Skin epidermis (tissue), 12 donors: ENCODE measurements at regions not wholly inside any gene's neighbourhood (a gene's known extent, or its start where the extent isn't known, plus 50 kb on each side); places are given as distances from the start of the nearest gene placed in this dataset.

Source experiments
- H3K27ac ChIP-seq, 21 experiments: fragments of 200-600 bp; sonication (generic) in 11 of 21; one replicate each; pipeline ENCODE4 v1.5.0; 2020; ENCODE audit warnings: mild to moderate bottlenecking in 3 of 21, inconsistent platforms in 2 of 21, moderate library complexity in 2 of 21
- H3K4me3 ChIP-seq, 7 experiments: fragments of 200-600 bp; sonication (generic) in 2 of 7; one replicate each; pipeline ENCODE4 v1.5.0; 2020; ENCODE audit warnings: inconsistent platforms in 2 of 7, mild to moderate bottlenecking in 2 of 7, moderate library complexity in 1 of 7

- H3K27ac ChIP-seq, result no peak overlapping the region
- no peak overlapping the region for H3K4me3 ChIP-seq
Measured at GRCh38 chr3:177514611-177515499, 317.6 kb upstream of the TBL1XR1 start.

- peak overlapping the region in 2 of 21 experiments; percentile 3 to 4 for H3K27ac ChIP-seq
- no peak overlapping the region for H3K4me3 ChIP-seq
Measured at GRCh38 chr3:177515786-177516157, 318.5 kb upstream of the TBL1XR1 start.

GRCh38 chr3:177516158-177517011, 319.1 kb upstream of the TBL1XR1 start:
- Histone ChIP-seq H3K4me3 (no peak overlapping the region), H3K27ac (peak overlapping the region in 2 of 21 experiments; percentile 4 to 16)

GRCh38 chr3:177517906-177518305, 320.6 kb upstream of the TBL1XR1 start:
- H3K27ac ChIP-seq, result no peak overlapping the region

DNA sequence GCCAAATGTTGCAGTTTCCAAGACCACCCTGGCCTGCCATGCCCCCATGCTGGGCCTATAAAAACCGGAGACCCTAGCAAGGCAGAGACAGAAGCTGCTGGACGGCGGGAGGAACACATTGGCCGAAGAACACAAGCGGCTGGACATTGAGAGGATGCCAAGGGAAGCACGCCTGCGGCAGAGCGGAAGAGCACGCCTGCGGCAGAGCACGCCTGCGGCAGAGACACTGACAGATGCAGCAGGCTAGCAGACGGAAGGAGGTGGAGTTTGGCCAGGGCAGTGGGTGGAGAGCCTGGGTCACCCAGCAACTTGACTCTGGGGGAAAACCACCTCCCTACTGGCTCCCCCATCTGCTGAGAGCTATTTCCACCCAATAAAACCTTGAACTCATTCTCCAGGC, 322.3 kb upstream of the TBL1XR1 start:
- no peak overlapping the region for H3K27ac ChIP-seq
- no peak overlapping the region for H3K4me3 ChIP-seq

More at GRCh38 chr3:177517906-177518305, 320.6 kb upstream of the TBL1XR1 start:
- no peak overlapping the region for H3K4me3 ChIP-seq

- peak overlapping the region in 1 of 21 experiments; percentile 1 for H3K27ac ChIP-seq
- H3K4me3 ChIP-seq, result no peak overlapping the region
Measured at GRCh38 chr3:177521305-177521704, 324.0 kb upstream of the TBL1XR1 start.

- Histone ChIP-seq H3K4me3 (no peak overlapping the region), H3K27ac (peak overlapping the region in 1 of 21 experiments; percentile 1)
Measured at GRCh38 chr3:177522051-177522450, 324.8 kb upstream of the TBL1XR1 start.

DNA sequence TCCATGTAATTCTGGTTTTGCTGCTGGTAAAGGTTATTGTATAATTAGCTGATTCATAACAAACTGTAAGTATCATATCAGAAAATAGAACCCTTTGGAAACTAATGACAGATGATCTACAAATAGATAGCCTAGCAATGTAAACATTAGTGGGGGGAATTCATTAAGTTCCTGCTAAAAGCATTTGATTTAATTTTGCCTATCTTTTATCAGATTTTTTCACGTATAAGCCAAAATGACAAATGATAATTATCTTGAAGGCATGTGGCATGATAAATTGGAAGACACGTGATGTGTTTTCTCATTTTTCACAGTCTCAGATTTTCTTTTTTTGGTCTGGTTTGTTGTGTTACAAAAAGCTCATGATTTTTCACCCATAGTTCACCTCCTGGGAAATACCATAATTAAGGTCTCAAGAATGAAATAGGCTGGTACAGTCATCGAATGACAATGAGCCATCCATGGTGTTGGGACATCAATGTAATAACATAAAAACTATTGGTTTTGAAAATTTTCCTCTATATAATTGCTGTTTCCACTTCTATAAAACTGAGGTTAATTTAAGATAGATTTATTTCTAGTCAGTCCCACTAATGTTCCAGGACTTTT, 325.9 kb upstream of the TBL1XR1 start:
- Histone ChIP-seq H3K4me3 (no peak overlapping the region), H3K27ac (no peak overlapping the region)

- no peak overlapping the region for H3K27ac ChIP-seq
- H3K4me3 ChIP-seq, result no peak overlapping the region
Measured at GRCh38 chr3:177523872-177524438, 326.7 kb upstream of the TBL1XR1 start.

DNA sequence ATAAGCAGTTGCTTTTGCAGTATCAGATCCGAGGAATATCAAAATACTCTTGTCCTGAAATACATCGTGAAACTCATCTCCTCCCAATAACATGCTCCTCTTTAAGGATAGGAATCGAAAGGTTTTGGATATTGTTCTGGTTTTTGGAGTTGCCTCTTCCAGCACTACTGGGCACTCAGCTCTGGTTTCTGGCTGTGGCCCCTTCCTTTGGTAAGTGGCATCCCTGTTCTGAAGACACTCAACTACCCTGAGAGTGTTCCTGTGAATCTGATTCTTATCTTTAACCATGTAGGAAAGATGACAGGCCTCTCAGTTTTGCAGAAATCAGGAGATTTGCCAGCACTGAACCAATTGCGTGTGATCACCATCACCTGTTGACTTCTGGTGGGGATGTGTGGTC, 327.5 kb upstream of the TBL1XR1 start:
- Histone ChIP-seq H3K27ac (no peak overlapping the region), H3K4me3 (no peak overlapping the region)

GRCh38 chr3:177525414-177525813, 328.1 kb upstream of the TBL1XR1 start:
- Histone ChIP-seq H3K4me3 (no peak overlapping the region), H3K27ac (no peak overlapping the region)

GRCh38 chr3:177525987-177526712, 328.9 kb upstream of the TBL1XR1 start:
- Histone ChIP-seq H3K27ac (peak overlapping the region in 3 of 21 experiments; percentile 14 to 42 (median 26)), H3K4me3 (no peak overlapping the region)

DNA sequence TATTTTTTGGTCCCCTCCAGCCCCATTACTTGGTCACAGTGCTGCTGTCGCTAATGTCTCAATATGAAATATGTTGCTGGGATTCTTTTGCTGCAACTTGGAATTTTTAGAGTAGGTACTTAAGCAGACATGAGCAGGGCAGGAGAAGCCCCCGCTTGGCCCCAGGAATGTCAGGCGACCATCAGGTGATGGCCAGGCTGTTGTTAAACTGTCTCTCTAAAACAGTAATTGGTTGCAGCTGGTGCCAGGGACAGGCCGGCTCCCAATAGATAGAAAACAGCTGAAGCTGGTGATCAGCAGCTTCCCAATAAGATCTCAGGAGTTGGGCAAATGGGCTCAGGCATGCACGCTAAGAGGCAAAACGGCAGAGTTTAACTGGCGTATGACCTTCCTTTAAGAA, 329.9 kb upstream of the TBL1XR1 start:
- H3K27ac ChIP-seq, result no peak overlapping the region
- no peak overlapping the region for H3K4me3 ChIP-seq

- H3K4me3 ChIP-seq, result no peak overlapping the region
- no peak overlapping the region for H3K27ac ChIP-seq
Measured at GRCh38 chr3:177528306-177529070, 331.2 kb upstream of the TBL1XR1 start.

DNA sequence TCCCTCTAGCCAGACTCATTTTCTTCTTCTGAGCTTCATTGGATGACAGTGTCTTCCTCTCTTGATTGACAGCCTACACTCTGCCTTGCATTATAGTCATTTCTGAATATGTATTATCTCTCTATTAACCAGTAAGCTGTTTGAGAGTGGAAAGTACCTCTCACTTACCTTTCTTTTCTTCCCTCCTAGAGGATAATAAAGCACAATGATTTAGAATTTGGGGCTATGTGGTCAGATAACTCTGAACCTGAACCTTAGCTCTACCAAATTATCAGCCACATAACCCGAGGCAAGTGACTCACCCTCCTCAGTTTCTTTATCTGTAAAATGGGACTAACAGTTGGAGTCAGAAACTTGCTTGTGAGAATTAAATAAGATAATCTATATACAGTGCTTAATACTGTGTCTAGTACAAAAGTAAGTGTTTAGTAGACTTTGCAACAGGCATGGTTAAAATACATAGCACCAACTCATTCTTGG, 331.8 kb upstream of the TBL1XR1 start:
- Histone ChIP-seq H3K27ac (no peak overlapping the region), H3K4me3 (no peak overlapping the region)

DNA sequence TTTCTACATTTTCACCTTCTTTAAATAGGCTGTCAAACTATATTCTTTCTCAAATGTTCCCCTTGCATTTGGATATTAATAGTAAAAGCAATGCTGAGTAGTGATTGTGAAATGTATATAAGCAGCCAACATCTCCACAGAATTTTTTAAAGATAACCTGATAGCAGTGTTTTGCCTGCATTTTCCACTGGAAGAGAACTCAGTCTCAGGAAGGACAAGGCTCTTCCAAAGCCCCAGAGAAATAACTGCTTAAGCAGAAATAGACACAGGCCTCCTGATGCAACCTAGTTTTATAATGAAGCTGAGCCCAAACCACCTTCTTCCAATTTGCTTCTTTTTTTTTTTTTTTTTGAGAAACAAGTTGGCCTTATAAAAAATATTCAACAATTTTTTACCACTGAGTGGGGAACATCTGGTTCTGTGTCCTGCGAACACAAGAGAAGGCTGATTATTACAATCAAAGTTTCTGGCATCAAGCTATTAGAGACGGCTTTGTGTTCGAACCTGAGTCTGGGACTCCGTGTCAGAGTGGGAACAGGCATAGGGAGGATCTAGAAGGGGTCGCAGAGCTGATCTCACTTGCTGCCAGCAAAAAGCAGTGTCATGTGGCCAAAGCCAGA, 332.5 kb upstream of the TBL1XR1 start:
- peak overlapping the region in 2 of 21 experiments; percentile 13 to 47 for H3K27ac ChIP-seq

GRCh38 chr3:177530908-177531307, 333.6 kb upstream of the TBL1XR1 start:
- H3K27ac ChIP-seq, result peak overlapping the region in 3 of 21 experiments; percentile 7 to 29 (median 12)
- no peak overlapping the region for H3K4me3 ChIP-seq

More for the DNA sequence above, 332.5 kb upstream of the TBL1XR1 start:
- H3K4me3 ChIP-seq, result no peak overlapping the region

DNA sequence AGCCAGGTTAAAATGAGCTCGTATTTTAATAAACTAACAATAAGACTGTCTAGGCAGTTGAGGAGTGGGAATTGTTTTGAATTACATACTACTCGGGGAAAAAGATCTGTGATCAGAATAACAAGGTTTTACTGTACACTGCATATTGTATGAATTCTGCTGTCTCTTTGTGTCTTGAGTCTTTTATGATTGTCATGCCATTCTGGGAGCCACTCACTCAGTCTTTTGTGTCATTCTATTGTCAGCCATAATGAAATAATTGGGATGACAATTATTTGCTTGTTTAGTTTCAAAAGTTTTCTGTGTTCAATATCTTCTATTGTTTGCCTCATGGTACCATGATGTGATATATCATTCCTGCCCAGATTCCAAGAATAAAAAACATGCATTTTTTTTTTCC, 339.6 kb upstream of the TBL1XR1 start:
- Histone ChIP-seq H3K4me3 (no peak overlapping the region), H3K27ac (no peak overlapping the region)
